HG02938 (cell line): ENCODE measurements at regions not wholly inside any gene's neighbourhood (a gene's known extent, or its start where the extent isn't known, plus 50 kb on each side); places are given as distances from the start of the nearest gene placed in this dataset.
"Not testable (repeated sequence)": the region's sequence is repeated elsewhere in the genome, so short reads cannot be mapped to it uniquely, and the experiment has no call there.

Experiments
- ATAC-seq: cut with Tn5 transposase; IDR thresholded peaks from one replicate; pipeline ENCODE4 v1.9.1; 2021; ENCODE audit warnings: mild to moderate bottlenecking, moderate library complexity; ENCODE audit not compliant: unreplicated experiment

DNA sequence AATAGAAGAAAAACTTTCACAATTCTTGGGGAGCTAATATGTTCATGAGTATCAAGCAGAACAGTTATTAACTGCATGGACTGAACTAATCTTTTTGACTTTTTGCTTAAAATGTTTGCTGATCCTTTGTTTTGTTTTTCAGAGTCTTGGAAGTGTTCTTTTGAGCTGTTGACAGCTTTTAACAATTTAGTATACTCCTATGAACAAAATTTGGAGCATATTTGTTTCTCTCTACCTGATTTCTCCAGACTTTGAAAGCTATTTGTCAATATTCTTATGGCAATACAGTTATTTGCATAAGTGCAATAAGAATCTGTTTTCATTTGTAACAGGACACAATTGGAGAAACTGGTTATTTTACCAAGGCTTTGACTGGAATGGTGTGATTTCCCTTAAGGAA lies 192.0 kb upstream of the ETV3 start:
- not testable (repeated sequence) for ATAC-seq

DNA sequence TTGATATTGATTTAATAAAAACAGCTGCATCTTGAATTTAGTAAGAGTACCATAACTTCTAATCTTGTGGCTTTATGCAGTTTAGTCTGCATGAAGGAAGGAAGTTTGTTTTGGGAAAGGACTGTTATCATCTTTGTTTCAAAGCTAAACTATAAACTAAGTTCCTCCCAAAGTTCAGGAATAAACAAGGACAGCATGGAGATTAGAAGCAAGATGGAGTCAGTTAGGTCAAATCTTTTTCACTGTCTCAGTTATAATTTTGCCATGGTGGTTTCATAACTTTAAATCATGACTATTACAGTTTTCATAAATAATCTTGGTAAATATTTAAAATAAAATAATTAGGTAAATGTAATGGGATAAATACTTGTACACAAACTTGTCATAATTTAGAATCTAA lies 189.9 kb upstream of the ETV3 start:
- ATAC-seq: not testable (repeated sequence)

DNA sequence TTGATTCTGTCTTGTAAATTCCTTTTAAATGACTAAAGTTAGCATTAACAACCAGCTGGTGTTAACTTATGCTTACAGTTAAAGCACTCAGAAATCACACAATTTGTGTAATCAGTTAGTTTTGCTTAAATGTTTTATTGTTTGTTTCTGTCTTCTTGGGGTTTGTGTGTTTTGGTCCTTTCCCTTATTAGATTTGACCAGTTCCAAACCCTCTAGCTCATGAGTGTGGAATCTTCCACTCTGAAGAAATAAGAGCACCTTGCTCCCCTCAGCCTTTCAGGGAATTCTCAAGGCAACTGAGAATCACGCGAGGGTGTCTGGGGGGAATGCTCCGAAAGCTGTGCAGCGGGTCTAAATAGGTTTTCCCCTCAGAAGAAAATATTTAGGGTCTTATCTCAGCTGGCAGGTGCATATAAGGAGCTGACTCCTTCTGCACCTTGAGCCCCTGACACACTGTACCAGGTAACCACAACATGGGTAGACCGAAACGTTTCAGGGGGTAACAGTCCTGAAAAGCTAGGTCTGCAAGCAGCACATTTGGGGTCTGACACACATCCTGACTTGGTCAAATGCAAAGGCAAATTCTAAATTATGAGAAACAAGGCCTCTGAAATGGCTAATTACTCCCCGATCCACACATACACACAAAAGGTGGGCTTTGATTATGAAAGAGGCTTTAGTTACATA lies 188.1 kb upstream of the ETV3 start:
- no peak for ATAC-seq

DNA sequence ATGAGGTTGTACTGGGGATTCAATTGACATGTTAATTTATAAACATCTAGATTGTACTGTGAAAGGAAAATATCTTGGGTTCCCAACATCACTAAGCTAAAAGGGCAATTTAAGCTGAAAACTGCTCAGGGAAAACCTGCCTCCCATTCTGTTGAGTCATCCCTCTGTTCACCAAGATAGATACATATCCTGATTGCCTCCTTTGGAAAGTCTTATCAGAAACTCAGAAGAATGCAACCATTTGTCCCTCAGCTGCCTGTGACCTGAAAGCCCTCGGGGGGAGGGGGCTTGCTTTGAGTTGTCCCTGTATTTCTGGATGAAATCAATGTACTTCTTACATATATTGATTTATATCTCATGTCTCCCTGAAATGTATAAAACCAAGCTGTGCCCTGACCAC lies 187.0 kb upstream of the ETV3 start:
- ATAC-seq: no peak

DNA sequence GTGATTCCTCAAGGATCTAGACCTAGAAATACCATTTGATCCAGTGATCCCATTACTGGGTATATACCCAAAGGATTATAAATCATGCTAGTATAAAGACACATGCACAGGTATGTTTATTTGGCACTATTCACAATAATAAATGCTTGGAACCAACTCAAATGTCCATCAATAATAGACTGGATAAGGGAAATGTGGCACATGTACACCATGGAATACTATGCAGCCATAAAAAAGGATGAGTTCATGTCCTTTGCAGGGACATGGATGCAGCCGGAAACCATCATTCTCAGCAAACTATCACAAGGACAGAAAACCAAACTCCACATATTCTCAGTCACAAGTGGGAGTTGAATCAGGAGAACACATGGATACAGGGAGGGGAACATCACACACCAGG lies 183.8 kb upstream of the ETV3 start:
- not testable (repeated sequence) for ATAC-seq

- no peak for ATAC-seq
These were observed 181.4 kb upstream of the ETV3 start for GRCh38 chr1:157319567-157319966.

DNA sequence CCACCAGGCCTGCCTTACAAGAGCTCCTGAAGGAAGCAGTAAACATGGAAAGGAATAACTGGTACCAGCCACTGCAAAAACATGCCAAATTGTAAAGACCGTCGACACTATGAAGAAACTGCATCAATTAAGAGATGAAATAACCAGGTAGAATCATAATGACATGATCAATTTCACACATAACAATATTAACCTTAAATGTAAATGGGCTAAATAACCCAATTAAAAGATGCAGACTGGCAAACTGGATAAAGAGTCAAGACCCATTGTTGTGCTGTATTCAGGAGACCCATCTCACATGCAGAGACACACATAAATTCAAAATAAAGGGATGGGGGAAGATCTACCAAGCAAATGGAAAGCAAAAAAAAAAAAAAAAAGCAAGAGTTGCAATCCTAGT lies 179.0 kb upstream of the ETV3 start:
- not testable (repeated sequence) for ATAC-seq

DNA sequence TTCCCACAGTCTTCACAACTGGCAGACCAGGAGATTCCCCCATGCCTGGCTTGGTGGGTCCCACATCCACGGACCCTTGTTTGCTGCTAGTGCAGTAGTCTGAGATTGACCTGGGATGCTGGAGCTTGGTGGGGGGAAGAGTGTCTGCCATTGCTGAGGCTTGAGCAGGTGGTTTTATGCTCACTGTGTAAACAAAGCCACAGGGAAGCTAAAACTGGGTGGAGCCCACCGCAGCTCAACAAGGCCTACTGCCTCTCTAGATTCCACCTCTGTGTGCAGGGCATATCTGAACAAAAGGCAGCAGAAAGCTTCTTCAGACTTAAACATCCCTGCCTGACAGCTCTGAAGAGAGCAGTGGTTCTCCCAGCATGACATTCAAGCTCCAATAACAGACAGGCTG lies 177.3 kb upstream of the ETV3 start:
- no peak for ATAC-seq

- ATAC-seq: no peak
These were observed 176.2 kb upstream of the ETV3 start for GRCh38 chr1:157314408-157314807.

GRCh38 chr1:157313240-157313807 lies 175.1 kb upstream of the ETV3 start:
- ATAC-seq: no peak

DNA sequence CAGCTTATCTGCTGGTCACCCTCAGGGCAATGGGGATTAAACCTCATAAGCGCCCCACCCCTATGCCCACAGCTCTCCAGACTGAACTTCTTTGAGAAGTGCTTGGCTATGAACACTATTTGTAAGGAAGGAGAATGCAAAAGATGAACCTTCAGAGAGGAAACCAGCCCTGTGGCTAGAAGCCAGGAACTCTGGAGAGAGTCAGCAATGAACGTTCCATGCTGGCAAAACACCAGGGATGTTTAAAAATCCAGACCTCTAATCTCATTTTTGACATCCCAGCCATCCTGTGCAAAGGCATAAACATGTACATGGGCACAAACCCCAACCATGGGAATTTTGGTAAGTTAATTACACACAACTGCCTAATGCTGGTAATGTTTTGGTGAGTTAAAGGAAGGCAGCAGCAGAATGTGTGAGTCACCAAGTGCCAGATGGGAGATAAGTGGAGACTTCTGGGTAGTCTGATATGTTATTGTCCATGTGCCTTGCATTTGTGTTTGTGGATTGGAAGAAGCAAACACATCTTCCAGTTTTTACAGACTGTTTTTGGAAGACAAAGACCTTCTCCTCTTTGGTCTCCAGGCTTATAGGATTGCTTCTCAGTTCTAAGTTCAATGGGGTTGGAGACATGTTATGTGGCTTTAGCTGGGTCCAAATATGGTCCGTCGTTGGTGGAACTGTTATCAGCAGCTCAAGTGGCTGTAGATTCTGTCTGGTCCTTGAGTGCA lies 174.1 kb upstream of the ETV3 start:
- ATAC-seq: no peak

DNA sequence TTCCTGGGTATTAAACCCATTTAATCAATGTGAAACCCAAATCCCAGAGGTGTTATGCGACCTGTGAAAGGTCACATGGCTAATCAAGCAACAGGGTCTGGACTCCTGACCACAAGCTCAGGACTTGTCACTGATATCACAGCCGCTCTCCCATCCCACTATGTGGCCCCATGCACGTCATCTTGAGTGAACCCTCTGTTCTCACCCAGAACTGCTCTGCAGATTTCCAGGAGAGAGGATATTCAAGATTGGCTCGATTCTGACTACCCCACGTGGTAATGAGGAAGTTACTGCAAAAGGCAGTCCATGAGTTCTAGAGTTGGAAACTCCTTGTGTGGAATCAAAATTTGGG lies 173.5 kb upstream of the ETV3 start:
- ATAC-seq: no peak

GRCh38 chr1:157310805-157311729 lies 172.9 kb upstream of the ETV3 start:
- not testable (repeated sequence) for ATAC-seq

DNA sequence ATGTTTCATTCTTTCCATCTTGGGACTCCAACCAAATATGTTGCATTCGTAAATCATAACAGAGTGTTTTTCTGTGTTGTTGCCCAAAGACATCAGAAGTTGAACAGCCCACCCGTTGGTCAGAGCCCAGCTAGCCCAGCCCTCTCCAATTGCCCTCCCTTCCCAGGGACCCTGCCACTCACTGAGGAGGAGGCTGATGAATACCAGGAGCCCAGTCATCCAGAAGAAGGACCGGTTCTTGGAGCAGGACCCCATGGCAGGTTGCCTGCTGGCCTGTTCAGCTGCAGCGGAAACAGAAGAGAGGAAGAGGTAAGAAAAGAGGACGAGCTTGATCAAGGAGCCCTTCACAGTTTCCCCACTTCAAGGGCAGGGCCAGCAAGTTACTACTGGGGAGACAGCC lies 172.2 kb upstream of the ETV3 start:
- ATAC-seq: no peak

GRCh38 chr1:157307491-157307890 lies 169.3 kb upstream of the ETV3 start:
- no peak for ATAC-seq

DNA sequence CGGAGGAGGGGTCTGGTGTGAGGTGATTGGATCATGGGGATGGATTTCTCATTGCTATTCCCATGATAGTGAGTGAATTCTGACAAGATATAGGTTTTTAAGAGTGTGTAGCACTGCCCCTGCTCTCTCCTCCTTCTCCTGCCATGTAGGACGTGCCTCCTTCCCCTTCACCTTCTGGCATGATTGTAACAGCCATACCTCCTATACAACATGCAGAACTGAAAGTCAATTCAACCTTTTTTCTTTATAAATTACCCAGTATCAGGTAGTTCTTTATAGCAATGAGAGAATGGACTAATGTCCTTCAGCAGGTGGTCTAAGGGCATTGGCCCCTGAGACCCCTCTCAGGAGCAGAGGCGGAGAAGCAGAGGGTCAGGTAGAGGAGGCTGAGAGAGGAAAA lies 168.7 kb upstream of the ETV3 start:
- no peak for ATAC-seq

DNA sequence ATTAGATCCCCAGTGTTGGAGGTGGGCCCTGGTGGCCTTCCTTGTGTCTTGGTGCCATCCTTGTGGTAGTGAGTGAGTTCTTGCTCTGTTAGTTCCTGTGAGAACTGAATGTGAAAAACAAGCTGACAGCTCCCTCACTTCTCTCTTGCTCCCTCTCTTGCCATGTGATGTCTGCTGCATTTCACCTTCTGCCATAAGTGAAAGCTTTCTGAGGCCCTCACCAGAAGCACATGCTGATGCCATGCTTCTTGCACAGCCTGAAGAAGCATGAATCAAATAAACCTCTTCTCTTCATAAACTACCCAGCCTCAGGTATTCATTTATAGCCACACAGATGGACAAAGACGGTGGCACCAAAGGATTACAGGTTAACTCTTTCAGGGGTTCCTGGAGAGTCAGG lies 166.1 kb upstream of the ETV3 start:
- no peak for ATAC-seq

GRCh38 chr1:157302724-157303123 lies 164.5 kb upstream of the ETV3 start:
- ATAC-seq: no peak

- ATAC-seq: no peak
These were observed 164.0 kb upstream of the ETV3 start for GRCh38 chr1:157302199-157302497.

GRCh38 chr1:157301477-157302198 lies 163.4 kb upstream of the ETV3 start:
- no peak for ATAC-seq
